ENCODE measurements at regions not wholly inside any gene's neighbourhood (a gene's known extent, or its start where the extent isn't known, plus 50 kb on each side); places are given as distances from the start of the nearest gene placed in this dataset.
"Not testable (repeated sequence)": the region's sequence is repeated elsewhere in the genome, so short reads cannot be mapped to it uniquely, and the experiment has no call there.

DNA sequence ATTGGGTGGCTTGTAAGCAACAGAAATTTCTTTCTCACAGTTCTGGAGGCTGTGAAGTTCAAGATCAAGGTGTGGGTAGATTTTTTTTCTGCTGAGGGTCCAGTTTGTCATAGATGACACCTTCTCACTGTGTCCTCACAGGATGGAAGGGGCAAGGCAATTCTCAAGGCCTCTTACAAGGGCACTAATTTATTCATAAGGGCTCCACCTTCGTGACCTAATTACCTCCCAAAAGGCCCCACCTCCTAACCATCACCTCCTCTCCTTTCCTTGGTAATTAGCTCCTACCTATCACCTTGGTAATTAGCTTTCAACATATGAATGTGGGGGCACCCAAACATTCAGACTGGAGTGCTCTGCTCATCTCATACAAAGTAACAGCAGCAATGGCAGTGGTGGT, 92.3 kb upstream of the CD44 start:
- DNase-seq (ENCODE audit: low read depth) = no peak

DNA sequence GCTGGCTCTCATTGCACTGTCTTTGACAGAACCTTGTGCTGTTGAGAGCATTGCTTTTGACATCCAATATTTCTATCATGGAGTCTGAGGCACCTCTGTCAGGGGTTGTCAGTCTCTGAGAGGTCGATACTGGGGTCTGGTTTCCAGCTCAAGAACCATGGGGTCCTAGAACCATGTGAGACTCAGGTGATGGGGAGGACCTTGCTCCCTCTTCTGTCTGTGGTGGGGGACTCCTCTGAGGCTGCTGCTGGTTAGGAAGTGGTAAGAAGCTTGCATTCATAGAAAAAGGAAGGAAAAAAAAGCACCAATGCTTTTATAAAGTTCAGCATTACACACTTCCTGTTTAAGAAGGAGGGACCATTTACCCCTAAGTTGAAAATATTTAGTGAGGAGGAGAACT, 91.8 kb upstream of the CD44 start:
- DNase-seq (ENCODE audit: low read depth) = peak; percentile 45

DNA sequence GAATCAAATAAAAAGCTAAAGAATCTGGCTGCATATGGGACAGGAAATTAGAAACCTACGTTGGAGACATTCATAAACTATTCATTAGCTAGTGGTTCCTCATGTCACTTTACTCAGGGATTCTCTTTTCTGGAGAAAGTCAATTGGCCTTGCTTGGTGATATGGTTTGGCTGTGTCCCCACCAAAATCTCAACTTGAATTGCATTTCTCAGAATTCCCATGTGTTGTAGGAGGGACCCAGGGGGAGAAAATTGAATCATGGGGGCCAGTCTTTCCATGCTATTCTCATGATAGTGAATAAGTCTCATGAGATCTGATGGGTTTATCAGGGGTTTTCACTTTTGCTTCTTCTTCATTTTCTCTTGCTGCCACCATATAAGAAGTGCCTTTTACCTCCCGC, 91.2 kb upstream of the CD44 start:
- no peak for DNase-seq (ENCODE audit: low read depth)

DNA sequence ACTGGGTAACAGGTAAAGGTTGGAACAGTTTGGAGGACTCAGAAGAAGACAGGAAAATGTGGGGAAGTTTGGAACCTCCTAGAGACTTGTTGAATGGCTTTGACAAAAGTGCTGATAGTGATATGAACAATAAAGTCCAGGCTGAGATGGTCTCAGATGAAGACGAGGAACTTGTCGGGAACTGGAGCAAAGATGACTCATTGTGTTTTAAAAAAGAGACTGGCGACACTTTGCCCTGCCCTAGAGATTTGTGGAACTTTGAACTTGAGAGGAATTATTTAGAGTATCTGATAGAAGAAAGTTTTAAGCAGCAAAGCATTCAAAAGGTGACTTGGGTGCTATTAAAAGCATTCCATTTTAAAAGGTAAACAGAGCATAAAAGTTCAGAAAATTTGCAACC, 90.6 kb upstream of the CD44 start:
- DNase-seq (ENCODE audit: low read depth) = not testable (repeated sequence)

DNA sequence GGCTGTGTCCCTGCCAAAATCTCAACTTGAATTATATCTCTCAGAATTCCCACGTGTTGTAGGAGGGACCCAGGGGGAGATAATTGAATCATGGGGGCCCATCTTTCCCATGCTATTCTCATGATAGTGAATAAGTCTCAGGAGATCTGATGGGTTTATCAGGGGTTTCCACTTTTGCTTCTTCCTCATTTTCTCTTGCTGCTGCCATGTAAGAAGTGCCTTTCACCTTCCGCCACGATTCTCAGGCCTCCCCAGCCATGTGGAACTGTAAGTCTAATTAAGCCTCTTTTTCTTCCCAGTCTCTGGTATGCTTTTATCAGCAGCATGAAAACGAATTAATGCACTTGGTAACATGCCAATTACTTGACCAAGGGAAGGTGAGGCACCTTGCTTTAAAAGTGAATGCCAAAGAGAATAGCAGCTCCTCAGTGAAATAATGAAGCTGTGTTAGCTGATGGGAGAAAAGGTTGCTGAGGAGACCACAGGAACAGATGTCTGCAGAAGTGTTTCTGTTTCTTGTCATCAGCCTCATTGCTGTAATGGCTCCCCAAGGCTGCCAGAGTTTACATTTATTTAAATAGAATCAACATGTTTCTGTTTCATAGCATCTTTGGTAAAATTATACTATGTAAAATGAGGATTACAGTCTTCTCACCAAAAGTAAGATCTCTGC, 89.0 kb upstream of the CD44 start:
- no peak for DNase-seq (ENCODE audit: low read depth)

DNA sequence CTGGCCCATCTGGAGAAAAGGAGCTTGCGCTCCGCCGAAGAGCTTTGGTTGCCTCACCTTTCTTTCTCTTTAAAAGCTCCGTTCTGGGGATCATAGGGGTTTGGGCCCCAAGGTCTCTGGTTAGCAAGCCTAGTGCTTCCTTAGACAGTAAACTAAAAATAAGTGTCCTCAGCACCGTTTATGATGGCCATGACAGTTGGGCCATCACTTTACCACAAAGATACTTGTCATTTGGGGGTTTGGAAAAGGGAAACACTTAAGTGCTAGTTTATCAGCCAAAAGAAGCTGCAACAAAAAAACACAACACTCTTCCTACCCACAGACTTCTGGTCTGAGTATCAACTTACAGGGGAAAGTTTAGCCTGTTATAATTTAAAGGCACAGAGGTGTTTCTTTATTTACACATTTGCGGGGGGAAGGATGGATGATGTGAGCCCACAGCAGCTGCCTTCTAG, 88.4 kb upstream of the CD44 start:
- DNase-seq (ENCODE audit: low read depth) = no peak

DNA sequence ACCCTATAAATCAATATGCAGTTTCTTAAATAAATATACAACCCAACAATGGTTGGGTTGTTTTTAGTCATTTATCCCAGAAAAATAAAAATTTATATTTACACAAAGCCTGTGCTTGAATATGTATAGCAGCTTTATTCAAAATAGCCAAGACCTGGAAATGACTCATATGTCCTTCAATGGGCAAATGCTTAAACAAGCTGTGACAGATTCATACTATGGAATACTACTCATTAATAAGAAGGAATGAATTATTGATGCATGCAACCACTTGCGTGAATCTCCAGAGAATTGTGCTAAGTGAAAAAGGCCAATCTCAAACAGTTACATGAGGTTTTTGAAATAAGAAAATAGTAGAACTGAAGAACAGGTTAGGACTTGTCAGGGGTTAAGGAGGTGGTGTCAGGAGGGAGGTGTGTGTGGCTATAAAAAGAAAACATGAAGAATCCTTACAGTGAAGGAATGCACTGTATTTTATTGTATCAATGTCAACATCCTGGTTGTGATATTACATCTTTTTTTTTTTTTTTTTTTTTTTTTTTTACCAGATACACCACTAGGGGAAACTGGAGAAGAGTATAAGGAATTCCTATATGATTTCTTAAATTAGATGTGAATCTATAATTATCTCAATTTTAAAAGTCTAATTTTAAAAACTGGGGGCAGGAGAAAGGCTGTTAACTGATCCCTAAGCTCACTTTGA, 82.4 kb upstream of the CD44 start:
- DNase-seq (ENCODE audit: low read depth) = no peak

DNA sequence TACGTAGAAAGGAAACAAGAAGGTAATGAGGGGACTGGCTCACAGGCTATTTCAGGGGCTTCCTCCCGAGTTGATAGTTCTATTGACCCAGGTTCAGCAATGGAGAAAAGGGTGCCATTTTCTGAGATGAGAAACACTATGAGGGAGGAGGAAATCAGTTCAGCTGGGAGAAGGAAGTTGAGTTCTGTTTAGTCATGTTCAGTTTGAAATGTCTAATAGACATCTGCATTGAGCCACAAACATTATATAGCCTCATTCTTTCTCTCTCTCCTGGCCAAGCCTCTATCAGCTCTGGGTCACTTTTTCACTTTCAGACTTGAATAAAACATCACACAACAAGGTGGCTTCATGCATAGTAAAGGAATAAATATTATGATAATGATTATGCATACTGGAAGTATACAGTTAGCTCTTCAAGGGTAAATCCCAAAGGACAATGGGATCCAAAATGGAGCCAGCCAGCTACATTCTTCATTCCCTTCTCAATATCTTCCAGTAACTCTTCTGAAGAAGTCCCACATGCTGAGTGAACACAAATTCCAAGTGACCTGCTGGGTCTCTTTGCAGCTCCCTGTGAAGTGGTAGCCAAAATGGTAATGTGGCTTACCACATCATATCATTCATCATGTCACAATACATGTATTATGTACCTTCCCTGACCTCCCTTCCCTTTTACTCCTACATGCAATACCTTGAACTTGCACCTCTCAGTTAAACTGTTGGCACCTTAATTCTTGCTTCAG, 80.9 kb upstream of the CD44 start:
- DNase-seq (ENCODE audit: low read depth) = no peak

DNA sequence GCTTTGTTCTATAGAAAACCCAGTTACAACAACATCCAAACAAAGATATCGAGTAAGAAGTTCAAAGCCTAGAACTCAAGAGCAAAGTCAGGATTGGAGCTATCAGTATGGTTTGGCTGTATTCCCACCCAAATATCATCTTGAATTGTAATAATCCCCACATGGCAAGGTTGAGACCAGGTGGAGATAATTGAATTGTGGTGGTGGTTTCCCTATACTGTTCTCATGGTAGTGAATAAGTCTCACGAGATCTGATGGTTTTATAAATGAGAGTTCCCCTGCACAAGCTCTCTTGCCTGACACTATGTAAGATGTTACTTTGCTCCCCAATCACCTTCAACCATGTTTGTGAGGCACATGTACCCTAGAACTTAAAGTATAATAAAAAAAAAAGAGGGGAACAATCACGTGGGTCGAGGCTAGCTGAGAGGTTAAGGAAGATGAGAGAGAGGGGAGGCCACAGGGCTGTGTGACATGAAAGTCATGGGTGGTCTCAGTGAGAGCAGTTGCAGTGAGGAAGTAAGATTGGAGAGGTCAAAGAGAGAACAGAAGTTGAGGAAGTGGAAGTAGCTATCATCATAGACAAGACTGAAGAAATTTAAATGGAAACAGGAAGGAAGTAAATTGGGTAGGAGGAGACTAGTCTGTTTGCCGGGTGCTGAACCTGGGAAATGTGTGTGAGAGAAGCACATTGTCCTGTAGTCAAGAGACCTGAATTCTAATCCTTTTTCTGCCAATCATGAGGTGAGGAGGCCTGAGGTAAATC, 80.1 kb upstream of the CD44 start:
- DNase-seq (ENCODE audit: low read depth) = no peak

DNA sequence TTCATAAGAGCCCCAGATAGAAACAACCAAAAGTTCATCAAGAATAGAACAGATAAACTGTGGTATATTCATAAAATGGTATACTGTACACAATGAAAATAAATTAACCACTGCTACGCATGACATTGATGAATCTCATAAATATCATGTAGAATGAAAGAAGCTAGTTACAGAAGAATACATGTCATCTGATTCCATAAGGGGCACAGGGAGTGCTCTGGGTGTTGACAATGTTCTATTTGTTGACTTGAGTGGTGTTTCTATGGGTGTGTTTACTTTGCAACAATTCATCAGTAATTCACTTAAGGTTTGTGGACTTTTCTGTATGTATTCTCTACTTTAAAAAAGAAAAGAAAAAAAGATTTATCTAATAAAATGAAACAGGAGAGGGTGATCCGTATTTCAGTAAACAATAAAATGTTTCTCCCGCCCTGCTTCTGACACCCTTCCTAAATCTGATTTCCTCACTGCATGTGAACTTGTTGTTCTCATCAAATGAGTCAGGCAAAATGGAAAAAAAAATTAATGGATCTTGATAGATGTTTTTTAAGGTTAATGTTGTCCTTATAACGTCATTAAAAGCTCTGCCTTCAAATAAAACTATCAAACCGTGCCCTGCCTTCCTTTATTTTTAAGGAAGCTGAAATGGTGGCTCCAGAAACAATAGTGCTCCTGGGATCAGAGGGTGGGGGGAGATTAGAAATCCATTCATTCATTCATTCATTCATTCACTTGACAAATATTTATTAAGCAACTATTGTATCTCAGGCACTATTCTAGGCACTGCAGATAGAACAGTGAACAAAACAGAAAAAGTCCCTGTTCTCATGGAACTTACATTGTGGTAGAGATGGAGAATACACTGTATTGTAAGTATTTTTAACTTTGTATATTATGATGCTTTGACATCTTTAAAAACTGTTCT, 77.2 kb upstream of the CD44 start:
- DNase-seq (ENCODE audit: low read depth) = no peak

DNA sequence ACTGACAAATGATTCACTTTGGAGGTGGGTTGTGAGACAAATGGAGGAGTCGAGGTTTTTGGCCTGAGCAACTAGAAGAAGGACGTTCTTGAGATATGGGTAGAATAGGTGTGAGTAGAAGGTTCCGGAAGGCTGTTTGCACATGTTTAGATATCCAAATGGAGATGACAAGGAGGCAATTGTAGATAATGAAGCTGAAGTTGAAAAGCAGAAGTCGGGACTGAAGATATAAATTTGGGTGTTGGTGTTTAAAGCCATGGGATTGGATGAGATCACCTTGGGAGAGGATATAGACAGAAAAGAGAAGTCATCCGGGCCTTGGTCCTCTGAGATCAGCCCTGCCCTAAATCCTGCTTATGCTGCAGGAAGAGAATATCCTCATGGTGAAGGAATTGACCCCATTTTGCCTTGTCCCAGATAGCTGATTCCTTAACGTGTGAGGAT, 75.5 kb upstream of the CD44 start:
- no peak for DNase-seq (ENCODE audit: low read depth)

DNA sequence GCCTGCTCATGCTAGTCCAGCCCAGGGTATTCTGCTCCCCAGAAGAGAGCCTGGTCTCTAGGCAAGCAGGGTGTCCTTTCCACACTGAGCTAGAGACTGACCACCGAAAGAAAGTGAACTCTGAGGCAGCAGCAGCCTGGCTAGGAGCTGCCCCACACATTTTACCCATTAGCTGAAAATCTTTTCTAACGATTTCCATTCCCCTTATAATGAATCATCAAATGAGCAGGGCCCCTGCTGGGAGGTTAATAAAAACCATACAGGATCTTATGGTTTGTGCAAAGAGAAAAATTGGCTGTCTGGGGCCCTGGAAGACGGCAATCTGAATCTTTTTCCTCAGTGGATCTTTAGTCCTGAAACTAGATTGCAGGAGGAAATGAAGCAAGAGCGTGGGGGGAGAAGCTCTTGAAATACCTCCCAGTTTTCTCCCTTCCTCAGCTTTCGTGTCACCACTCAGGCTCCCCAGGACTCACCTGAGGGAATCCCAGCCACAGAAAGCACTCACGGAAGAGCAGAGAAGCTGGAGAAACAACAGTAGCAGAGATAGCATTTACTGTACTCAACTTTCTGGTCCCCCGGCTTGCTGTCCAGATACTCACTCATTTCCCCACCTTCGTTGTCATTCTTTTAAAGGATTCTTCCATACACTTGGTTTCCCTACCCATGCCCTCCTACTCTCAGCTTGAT, 74.7 kb upstream of the CD44 start:
- no peak for DNase-seq (ENCODE audit: low read depth)

DNA sequence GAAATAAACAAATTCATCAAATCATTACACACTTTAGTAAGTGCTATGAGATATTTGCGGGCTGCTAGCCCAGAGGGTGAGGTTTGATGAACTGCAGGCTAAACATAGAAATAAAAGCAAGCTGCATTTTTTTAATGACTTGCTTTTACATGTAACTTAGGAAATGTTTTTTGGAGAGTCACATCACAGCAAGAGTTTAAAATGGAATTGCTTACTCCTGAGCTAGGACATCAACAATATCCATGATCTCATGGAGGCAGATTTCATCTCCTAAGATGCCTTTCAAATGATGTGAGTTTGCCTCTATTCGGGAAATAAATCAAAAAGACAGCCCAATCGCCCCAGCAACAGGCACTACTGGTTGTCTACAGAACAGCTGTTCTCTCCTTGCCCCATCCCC, 73.4 kb upstream of the CD44 start:
- no peak for DNase-seq (ENCODE audit: low read depth)

DNA sequence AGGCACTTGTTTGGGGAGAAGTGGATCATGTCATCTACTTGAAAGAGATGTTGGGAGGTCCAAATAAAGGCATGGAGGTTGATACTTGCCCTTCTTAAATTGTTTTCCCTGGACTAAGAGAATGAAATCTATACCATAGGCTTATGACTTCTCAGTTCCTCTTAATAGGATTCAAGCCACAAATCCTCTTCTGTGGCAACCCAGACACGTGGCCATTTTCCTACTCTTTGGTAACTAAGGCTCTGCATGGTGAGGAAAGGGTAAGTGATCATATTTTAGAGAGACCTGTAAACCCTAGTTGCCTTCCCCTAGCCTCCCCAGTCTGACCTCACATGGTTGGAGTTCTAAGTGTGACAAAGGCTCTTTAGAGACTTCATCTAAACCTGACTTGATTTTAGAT, 72.9 kb upstream of the CD44 start:
- DNase-seq (ENCODE audit: low read depth) = no peak

DNA sequence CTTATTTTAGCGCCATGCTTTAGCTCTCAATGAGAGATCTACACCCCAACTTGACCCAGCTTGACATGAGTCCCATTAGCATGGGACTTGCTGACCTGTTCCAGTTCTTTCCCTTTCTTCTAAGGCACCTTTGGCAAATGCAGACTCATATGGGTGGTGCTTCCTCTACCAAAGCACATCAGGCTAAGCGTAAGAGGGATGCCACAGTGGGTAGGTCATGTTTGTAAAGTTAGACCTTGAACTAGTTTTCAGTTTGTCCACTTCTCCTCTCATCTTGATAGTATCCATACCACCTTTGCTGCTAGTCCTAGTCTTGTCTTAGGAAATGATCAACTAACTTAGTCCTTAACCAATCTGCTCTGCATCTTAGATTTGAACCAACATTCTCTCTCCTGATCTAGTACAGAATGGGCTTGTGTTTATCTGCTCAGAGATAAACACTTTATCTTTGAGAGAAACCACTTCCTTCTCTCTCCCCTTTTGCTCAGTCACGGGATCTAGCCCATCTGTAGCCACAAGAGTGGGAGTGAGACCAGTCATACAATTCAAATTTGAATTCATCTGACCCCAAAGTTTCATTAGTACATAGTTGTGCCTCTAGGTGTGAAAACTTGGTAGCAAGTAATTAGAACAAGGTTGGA, 72.1 kb upstream of the CD44 start:
- peak; percentile 17 for DNase-seq (ENCODE audit: low read depth)

DNA sequence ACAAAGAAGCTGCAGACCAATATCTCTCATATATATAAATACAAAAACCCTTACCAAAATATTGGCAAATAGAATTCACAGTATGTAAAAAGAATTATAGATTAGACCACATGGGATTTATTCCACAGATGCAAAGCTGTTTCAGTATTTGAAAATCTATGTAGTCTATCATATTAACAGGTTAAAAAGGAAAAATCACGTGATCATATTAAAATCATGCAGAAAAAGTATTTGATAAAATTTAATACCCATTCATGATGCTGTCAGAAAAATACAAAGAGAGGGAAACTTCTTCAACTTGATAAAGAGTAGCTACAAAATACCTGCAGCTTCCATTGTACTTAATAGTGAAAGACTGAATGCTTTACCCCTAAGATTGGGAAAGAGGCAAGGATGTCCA, 67.2 kb upstream of the CD44 start:
- DNase-seq (ENCODE audit: low read depth) = no peak

DNA sequence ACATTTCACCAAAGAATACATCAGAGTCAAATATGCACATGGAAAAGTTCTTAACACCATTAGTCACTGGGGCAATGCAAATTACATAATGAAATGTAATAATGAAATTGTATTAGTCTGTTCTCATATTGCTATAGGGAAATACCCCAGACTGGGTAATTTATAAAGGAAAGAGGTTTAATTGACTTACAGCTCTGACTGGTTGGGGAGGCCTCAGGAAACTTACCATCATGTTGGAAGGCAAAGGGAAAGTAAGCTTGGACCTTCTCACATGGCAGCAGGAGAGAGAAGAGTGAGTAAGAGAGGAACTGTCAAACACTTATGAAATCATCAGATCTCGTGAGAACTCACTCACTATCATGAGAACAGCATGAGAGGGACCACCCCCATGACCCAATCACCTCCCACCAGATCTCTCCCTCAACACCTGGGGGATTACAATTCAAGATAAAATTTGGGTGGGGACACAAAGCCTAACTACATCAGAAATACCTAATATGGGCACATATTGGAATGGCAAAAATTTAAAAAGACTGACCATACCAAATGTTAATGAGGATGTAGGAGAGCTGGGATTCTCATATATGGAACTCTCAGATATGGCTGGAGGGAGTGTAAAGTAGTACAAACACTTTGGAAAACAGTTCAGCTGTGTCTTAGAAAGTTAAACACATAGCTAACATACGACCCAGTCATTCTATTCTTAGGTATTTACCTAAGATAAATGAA, 65.1 kb upstream of the CD44 start:
- no peak for DNase-seq (ENCODE audit: low read depth)

DNA sequence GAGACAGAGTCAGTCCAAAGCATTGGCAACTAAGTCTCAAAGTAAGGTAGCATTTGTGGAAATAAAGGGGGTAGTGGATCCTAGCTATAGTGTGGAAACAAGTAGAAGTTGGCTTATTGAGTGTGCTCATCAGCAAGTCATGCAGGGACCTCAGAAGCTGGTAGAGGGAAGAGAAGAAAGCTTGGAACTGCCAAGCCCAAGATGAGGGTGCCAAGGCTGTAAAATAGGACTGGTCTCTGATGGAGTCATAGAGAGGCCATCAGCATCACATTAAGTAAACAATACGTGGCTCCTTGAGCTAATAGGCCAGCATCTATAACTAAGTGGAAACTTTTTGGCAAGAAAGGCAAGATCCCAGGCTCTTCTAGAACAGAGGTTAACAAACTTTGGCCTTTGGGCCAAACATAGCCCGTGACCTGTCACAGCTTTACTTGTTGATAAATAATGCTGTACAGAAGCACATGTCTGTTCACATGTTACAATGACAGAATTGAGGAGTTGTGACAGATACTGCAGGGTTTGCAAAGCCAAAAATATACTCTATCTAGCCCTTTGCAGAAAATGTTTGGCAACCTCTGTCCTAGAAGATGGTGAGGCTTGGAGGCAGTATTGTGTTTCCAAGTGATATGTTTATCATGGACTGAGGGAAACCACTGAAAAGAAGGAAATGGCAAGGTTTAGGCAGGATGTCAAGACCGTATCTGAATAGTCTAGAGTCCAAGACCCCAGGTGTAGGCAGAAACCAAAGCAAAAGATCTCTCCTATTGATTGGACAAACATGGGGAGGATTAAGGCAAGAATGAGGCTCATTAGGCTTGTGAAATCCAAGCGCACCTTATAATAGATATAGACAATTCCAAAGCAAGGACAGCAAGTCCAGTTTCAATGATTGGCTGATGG, 62.5 kb upstream of the CD44 start:
- DNase-seq (ENCODE audit: low read depth) = no peak

Data from T-helper 22 cell (primary cell).